HG02938 (cell line): ENCODE measurements at regions not wholly inside any gene's neighbourhood (a gene's known extent, or its start where the extent isn't known, plus 50 kb on each side); places are given as distances from the start of the nearest gene placed in this dataset.
"Not testable (repeated sequence)": the region's sequence is repeated elsewhere in the genome, so short reads cannot be mapped to it uniquely, and the experiment has no call there.

Source experiments
- ATAC-seq: cut with Tn5 transposase; IDR thresholded peaks from one replicate; pipeline ENCODE4 v1.9.1; 2021; ENCODE audit warnings: mild to moderate bottlenecking, moderate library complexity; ENCODE audit not compliant: unreplicated experiment

DNA sequence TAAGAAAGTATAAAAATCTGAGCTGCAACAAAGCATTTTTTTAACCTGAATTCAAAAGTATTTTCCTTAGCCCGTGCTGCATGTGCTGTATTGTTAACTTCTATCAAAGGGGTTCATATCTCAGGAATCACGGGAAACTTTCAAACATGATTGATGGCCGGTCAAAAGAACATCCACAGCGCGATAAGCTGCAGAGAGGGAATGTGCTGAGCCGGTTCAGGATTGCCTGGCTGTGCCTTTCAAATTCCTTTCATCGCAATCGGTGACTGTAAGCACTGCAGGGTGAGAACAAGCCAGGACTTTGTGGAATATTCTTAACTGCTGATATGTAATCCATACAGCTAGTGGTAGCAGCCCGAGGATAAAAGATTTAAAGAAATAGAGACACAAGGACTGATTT, 210.9 kb upstream of the NOCT start:
- no peak for ATAC-seq

- ATAC-seq, result no peak
Observed at GRCh38 chr4:138803051-138803450, 212.5 kb upstream of the NOCT start.

- ATAC-seq, result no peak
Observed at GRCh38 chr4:138802499-138802898, 213.1 kb upstream of the NOCT start.

DNA sequence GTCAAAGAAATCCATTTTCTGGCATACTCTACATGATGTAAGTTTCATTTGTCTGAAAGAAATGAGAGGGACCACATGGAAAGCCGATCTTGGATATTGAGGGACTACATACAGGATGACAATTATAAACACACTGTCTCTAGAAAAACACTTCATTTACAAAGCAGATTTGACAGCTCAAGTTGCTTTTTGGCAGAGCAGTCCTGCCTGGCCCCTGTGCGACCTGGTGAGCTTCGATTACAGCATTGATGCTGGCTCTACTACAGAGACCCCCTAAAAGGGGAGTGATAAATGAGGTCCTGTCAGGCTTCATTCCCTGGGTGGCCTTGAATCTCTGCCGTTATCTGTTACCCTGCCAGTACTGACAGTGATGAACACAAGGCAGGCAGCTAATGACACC, 215.2 kb upstream of the NOCT start:
- ATAC-seq, result no peak

DNA sequence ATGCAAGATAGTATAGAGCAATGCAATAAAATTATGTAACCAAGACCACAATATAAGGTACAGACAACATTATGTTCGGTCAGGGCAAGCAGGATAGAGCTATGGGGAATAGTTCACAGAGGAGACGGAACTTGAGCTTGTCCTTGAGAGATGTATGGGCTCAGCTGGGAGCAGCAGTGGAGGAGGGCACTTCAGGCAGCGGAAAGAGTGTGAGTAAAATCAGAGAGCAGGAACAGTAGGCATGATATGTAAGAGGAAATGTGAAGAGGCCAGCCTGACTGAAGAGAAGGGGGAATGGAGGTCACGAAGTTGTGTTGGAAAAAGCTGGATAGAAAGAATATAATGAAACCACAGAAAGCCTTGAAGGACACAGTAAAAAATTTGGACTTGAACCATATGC, 217.2 kb upstream of the NOCT start:
- no peak for ATAC-seq

DNA sequence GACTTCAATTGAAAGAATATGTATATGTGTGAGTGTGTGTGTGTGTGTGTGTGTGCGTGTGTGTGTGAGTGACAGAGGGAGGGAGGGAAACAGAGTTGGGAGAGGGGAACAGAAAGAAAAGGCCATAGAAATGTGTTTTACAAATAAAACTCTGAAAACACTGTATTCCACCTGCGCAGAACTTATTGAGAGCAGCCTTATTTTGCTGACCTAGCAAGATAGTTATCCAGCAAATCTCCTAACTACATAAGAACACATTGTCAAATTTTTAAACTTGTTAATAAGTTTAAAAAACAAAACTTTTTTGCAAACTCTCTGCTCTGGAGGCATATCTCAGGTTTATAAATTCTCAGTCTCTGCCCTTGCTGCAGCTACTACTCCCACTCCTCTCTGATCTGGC, 217.9 kb upstream of the NOCT start:
- no peak for ATAC-seq

DNA sequence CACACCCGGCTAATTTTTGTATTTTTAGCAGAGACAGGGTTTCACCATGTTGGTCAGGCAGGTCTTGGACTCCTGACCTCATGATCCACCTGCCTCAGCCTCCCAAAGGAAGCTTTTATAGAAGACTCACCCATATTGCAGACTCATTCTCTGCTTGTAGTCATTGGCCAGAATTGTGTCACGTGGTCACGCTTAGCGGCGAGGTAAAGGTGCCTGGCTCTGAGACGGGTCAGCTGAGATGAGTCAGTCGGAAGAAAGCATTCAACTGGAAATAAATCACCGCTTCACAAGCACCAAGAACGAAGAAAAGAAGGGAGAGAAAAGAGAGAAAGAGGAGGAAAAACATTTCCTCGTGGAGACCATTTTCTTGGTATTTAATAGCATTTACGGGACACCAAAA, 218.8 kb upstream of the NOCT start:
- no peak for ATAC-seq

- no peak for ATAC-seq
Observed at GRCh38 chr4:138790706-138791340, 224.8 kb upstream of the NOCT start.

DNA sequence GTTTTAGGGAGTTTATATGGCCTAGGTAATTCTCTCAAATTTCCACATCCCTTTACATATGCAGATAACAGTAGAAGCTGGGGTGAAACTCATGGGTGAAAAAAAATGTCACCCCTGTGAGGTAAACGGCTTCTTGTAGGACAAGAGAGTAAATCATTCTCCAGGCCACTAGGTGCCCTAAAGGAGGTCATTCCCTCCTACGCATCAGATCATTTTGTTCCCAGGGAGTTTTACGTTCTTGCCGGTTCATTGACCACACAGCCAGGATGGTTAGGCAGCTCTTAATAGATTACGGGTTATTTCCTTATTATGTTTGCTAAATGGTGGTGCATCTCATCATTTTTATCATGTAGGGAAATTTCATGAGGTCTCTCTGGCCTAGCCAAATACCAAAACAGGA, 225.8 kb upstream of the NOCT start:
- ATAC-seq, result no peak

- ATAC-seq, result no peak
Observed at GRCh38 chr4:138788857-138789256, 226.7 kb upstream of the NOCT start.

- no peak for ATAC-seq
Observed at GRCh38 chr4:138788267-138788790, 227.3 kb upstream of the NOCT start.

GRCh38 chr4:138779761-138780160, 235.8 kb upstream of the NOCT start:
- not testable (repeated sequence) for ATAC-seq

DNA sequence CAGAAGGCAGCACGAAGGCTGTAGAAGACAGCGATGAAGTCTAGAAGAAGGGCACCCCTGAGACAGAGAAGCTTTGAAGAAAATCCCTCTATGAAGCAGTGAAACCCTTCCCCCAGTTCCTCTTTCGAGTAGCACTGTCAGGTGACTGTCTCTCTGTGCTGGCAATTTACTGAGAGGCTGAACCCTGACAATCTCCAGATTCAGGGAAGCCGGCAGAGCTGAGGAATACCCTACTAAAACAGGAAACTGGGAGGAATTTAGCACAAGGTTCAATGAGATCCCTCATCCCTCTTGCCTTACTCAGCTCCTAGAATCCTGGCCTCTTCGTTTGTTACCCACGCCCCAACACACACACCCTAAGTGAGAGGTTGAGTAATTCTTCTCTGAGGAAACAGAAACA, 239.7 kb upstream of the NOCT start:
- ATAC-seq, result peak; percentile 72

GRCh38 chr4:138775489-138775888, 240.1 kb upstream of the NOCT start:
- ATAC-seq, result no peak

DNA sequence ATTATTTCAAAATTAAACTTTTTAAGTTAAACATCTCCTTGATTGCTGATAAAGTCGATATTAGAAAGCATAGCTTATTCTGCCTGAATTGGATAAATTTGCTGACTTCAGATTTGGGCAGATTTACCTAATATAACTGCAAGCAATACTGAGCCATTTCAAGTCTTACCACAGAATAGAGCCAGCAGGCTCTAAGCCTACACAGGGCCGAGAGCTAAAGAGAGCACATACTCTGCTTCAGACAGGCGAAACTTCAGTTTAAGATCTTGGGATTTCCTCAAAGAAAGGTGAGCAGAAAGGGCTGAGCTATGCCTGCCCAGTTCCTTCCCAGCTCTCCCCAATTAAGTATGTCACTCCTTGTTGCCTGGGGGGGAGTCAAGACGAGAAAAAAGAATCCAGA, 240.6 kb upstream of the NOCT start:
- ATAC-seq, result no peak

- ATAC-seq, result not testable (repeated sequence)
Observed at GRCh38 chr4:138774125-138774524, 241.5 kb upstream of the NOCT start.

GRCh38 chr4:138773321-138773720, 242.3 kb upstream of the NOCT start:
- ATAC-seq, result no peak

GRCh38 chr4:138772366-138772765, 243.2 kb upstream of the NOCT start:
- no peak for ATAC-seq

DNA sequence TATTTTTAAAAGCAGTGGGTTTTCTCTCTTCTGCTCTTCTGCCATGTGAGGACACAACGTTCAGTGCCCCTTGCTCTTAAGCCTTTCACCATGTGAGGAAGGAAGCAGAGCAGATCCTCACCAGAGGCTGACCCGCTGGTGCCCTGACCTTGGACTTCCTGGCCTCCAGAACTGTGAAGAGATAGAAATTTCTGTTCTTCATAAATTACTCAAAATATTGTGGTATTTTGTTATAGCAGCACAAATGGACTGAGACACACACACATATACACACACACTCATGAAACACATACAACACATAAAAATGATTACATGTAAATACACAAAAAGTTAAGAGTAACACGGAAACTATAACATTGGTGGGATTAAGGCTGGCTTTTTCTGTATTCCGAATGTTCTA, 244.8 kb upstream of the NOCT start:
- ATAC-seq, result no peak

GRCh38 chr4:138766332-138766731, 249.2 kb upstream of the NOCT start:
- no peak for ATAC-seq

- no peak for ATAC-seq
Observed at GRCh38 chr4:138765442-138765841, 250.1 kb upstream of the NOCT start.

DNA sequence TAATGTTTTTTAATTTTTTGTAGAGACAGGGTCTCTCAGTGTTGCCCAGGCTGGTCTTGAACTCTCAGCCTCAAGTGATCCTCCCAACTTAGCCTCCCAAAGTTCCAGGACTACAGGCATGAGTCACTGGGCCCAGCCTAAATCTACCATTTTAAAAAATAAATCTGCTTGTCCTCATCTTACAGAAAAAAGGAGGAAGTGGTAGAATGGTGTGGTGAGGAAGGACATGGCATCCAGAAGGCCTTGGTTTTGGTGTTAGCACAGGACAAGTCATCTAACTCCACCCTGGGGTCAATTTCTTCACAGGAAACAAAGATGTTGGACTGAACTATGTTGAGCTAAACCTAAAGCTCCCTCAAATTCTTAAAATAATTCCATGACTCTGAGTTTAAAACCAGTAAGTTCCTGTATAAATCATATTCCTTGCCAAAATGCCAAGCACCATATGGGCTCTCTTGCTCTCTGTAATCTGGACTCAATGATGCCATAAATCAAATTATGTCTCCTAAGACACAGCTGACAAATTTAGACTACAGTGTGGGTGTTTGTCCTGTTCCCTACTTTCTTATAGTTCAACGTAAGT, 253.9 kb upstream of the NOCT start:
- no peak for ATAC-seq

DNA sequence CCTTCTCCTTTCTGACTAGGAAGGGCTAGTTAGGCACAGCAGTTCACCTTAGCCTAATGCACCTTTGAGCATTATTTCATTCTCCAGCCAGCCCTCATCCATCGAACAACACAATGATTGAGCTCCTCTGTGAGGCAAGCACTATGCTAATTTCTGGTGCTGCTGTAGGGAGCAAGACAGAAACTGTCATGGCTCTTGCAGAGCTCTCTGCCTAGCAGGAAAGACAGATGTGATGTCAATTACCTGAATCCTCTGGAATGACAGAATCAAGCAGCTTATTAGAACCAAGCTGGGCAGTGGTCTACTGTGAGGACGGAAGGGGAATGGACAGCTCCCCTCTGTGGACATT, 256.1 kb upstream of the NOCT start:
- no peak for ATAC-seq
